Right atrium auricular region (tissue), 2 donors: ENCODE measurements at regions not wholly inside any gene's neighbourhood (a gene's known extent, or its start where the extent isn't known, plus 50 kb on each side); places are given as distances from the start of the nearest gene placed in this dataset.

Source experiments
- DNase-seq: peaks from one replicate; pipeline ENCODE4 v3.0.0-alpha.2; 2019; ENCODE audit warnings: low spot score
- H3K27ac ChIP-seq, 2 donors: fragments of 200-600 bp; sonication (generic); 1 replicate in 1 of 2; 2 replicates in 1 of 2; pipeline ENCODE4 v1.5.1; 2016 to 2019
- H3K27me3 ChIP-seq, 2 donors: fragments of 200-600 bp; sonication (generic); one replicate each; pipeline versions ENCODE4 v1.5.1 to v1.6.0; 2017 to 2019
- H3K36me3 ChIP-seq: fragments of 200-600 bp; sonication (generic); one replicate; pipeline ENCODE4 v1.5.1; 2016
- H3K4me1 ChIP-seq, 2 donors: fragments of 200-600 bp; sonication (generic); one replicate each; pipeline versions ENCODE4 v1.5.1 to v1.6.0; 2017 to 2019
- H3K4me3 ChIP-seq, 2 donors: fragments of 200-600 bp; sonication (generic); 1 replicate in 1 of 2; 2 replicates in 1 of 2; pipeline ENCODE4 v1.5.1; 2017 to 2019; ENCODE audit warnings: mild to moderate bottlenecking in 1 of 2, moderate library complexity in 1 of 2
- H3K9me3 ChIP-seq, 2 donors: fragments of 200-600 bp; sonication (generic); one replicate each; pipeline ENCODE4 v1.5.1; 2019
- TF ChIP-seq, protein P1 (sequence below), 2 donors: fragments of 200-600 bp; sonication (generic); IDR thresholded peaks; one replicate each; pipeline ENCODE4 v1.5.1; 2019; ENCODE audit warnings: antibody characterized with exemption in 2 of 2

DNA sequence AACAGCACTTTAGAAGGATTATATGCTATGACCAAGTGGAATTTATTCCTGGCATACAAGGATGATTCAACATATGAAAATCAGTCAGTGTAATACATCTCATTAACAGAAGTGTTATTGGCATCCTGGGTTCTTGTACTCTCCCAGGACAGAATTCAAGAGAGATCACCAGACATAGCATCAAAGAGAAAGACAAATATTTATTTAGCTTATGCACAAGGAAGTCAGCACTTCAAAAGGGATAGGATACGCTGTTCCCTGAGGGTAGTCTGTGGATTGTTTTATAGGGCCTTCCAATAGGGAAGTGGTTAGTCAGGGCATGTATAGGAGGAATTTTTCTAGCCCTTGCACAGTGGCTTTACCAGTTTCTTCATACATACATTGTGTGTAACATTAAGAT is 1238.0 kb downstream of the PCDH17 start:
- Histone ChIP-seq H3K4me3 (no peak overlapping the region), H3K4me1 (no peaks in the 10 kb centered on the region), H3K9me3 (no peaks in the 10 kb centered on the region), H3K36me3 (no peaks in the 10 kb centered on the region), H3K27ac (no peak overlapping the region), H3K27me3 (no peaks in the 10 kb centered on the region)
- TF ChIP-seq, protein P1, sequence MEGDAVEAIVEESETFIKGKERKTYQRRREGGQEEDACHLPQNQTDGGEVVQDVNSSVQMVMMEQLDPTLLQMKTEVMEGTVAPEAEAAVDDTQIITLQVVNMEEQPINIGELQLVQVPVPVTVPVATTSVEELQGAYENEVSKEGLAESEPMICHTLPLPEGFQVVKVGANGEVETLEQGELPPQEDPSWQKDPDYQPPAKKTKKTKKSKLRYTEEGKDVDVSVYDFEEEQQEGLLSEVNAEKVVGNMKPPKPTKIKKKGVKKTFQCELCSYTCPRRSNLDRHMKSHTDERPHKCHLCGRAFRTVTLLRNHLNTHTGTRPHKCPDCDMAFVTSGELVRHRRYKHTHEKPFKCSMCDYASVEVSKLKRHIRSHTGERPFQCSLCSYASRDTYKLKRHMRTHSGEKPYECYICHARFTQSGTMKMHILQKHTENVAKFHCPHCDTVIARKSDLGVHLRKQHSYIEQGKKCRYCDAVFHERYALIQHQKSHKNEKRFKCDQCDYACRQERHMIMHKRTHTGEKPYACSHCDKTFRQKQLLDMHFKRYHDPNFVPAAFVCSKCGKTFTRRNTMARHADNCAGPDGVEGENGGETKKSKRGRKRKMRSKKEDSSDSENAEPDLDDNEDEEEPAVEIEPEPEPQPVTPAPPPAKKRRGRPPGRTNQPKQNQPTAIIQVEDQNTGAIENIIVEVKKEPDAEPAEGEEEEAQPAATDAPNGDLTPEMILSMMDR (IDR thresholded peaks at IDR 0.05), result no peak
- no peak for DNase-seq

- H3K27me3 ChIP-seq, result no peaks in the 10 kb centered on the region
- no peaks in the 10 kb centered on the region for H3K9me3 ChIP-seq
- no peak overlapping the region for H3K27ac ChIP-seq
- H3K36me3 ChIP-seq, result no peaks in the 10 kb centered on the region
- no peak for DNase-seq
- TF ChIP-seq, protein P1 (IDR thresholded peaks at IDR 0.05), result no peak
- no peak overlapping the region for H3K4me3 ChIP-seq
- H3K4me1 ChIP-seq, result no peaks in the 10 kb centered on the region
These were observed 1244.9 kb downstream of the PCDH17 start for GRCh38 chr13:58876473-58876872.

DNA sequence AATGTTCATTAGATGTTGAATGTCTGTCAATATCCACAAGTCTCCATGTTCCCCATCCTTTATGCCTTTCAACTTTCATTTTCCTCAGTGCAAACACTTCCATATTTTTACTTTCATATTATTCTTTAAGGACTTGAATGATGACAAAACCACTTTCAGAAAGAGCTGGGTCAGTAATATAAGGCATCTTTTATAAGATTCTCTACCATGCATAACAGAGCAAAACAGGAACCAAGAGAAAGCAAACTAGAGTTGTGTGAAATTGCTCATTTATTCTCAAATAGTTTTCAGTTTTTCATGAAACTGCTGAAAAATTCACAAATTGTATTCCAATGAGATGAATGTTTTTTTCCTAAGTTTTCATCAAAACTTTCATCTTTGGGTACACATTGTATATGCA is 1247.6 kb downstream of the PCDH17 start:
- no peaks in the 10 kb centered on the region for H3K4me1 ChIP-seq
- no peaks in the 10 kb centered on the region for H3K36me3 ChIP-seq
- TF ChIP-seq, protein P1 (IDR thresholded peaks at IDR 0.05), result no peak
- no peaks in the 10 kb centered on the region for H3K27me3 ChIP-seq
- H3K4me3 ChIP-seq, result no peak overlapping the region
- DNase-seq, result no peak
- no peak overlapping the region for H3K27ac ChIP-seq
- no peaks in the 10 kb centered on the region for H3K9me3 ChIP-seq

DNA sequence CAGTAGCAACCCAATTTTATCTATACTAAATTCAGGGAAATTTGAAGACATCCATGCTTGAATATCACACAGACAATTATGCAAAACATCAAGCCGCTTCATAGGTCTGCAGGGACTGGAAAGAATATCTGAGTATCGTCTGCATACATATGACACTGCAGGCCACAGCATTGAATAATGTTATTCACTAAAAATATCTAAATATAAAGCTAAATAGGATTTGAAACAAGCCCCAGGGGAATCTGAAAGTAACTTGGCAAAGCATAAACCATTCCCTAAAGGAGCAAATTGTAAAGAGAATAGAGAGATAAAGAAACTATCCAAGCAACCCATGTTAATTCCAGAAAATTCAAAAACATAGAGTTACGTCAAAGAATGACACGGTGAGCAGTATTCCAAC is 1251.0 kb downstream of the PCDH17 start:
- no peaks in the 10 kb centered on the region for H3K4me1 ChIP-seq
- H3K27ac ChIP-seq, result no peak overlapping the region
- H3K27me3 ChIP-seq, result no peaks in the 10 kb centered on the region
- no peaks in the 10 kb centered on the region for H3K36me3 ChIP-seq
- no peaks in the 10 kb centered on the region for H3K9me3 ChIP-seq
- no peak for DNase-seq
- no peak overlapping the region for H3K4me3 ChIP-seq
- TF ChIP-seq, protein P1 (IDR thresholded peaks at IDR 0.05), result no peak

GRCh38 chr13:58883405-58883804 is 1251.9 kb downstream of the PCDH17 start:
- Histone ChIP-seq H3K4me3 (no peak overlapping the region), H3K36me3 (no peaks in the 10 kb centered on the region), H3K4me1 (no peaks in the 10 kb centered on the region), H3K27me3 (no peaks in the 10 kb centered on the region), H3K27ac (no peak overlapping the region), H3K9me3 (no peaks in the 10 kb centered on the region)
- DNase-seq, result no peak
- TF ChIP-seq, protein P1 (IDR thresholded peaks at IDR 0.05), result no peak

DNA sequence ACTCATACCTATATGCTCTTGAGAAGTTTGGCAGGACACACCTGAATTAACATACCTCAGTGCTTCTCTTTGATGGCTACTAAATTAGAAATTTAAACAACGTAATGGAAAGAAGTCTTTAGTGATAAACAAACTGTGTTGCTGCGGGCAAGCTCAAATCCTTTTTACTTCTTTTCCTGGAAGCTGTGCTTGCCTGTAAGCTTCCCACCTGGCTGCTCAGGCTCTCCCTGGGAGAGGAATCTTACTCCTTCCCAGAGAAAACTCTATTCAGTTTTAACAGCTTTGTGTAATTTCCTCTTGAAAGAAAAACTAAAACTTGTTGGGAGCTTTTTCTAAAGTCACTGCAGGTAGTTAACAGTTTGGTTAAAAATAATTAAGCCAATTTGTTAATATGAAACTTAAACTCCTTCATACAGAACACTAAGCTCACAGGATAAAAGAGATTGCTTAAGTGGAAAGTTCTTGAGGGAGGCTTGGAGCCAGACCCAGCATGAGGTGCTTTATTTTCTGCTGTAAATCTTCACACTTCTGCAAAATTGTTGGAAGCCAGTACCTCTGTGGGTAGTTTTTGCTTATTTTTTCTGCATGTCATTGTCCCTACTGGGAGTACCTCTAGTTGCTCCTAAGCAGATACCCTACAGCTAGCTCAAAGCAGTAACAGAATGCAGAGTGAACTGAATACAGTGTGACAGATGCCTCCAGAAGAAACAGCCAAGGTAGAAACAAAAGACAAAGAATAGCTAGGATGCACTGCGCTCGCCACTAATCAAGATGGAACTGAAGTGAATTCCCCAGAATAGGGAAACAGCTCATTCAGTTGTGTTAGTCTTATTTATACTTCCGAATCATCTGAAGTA is 1253.0 kb downstream of the PCDH17 start:
- TF ChIP-seq, protein P1 (IDR thresholded peaks at IDR 0.05), result no peak
- Histone ChIP-seq H3K27me3 (no peaks in the 10 kb centered on the region), H3K4me3 (no peak overlapping the region), H3K27ac (no peak overlapping the region), H3K9me3 (no peaks in the 10 kb centered on the region), H3K36me3 (no peaks in the 10 kb centered on the region), H3K4me1 (no peaks in the 10 kb centered on the region)
- DNase-seq, result no peak
